ENCODE measurements at regions not wholly inside any gene's neighbourhood (a gene's known extent, or its start where the extent isn't known, plus 50 kb on each side); places are given as distances from the start of the nearest gene placed in this dataset.

DNA sequence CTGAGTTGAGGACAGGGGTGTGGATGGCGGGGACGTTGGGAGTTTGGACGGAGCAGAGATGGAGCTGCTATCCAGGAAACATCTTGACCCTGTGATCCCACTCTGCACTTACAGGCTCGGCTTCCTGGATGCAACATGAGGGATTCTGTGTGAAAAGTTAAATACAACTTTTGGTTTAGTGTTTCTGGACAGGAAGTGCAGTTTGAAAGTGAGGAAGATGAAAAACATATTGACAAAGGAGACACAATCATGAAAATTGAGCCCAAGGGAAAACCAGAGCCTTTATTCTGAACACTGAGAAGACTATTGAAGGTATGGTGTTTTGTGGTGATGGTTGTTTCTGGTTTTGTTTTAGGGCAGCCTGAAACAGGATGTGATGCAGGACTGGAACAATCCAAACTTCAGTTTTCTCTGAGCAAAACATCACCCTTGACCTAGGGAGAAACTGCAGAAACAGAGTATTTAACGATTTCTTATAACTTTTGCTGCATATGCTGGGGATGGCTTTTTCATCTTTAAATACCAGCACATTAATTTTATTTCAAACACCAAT, 76.5 kb upstream of the RFX8 start:
- no peak for DNase-seq (ENCODE audit: low spot score in 2 of 2)
- TF ChIP-seq CTCF (IDR thresholded peaks at IDR 0.05): no peak
- Histone ChIP-seq H3K4me3 (no peak overlapping the region), H3K27ac (peak overlapping the region in 1 of 4 donors; percentile 18), H3K4me1 (peaks cover 0 to 4% (median 2%) of the 10 kb centered on the region in 4 donors), H3K36me3 (no peaks in the 10 kb centered on the region), H3K27me3 (no peaks in the 10 kb centered on the region), H3K9me3 (no peaks in the 10 kb centered on the region)
- 32% methylated on average over 5 of the region's 5 CpGs for WGBS, 2 donors

DNA sequence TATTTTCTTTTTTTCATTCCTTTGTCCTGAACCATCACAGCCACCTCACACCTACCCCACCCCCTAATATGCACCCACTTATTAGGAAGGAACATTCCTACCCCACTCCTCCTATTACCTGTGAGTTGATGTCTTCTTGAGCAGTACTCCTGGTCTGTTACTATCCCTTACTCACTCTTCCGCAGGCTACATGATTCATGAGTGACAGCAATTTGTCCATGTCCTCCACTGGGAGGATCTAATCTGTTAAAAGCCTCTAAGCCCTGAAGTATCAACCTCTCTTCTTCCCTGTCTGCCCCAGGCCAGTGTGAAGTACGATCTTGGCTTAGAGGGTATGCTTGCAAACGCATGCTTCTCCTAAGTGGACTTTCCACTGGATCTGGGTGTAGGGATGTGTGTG, 75.6 kb upstream of the RFX8 start:
- peaks cover 0 to 4% (median 2%) of the 10 kb centered on the region in 4 donors for H3K4me1 ChIP-seq
- DNase-seq (ENCODE audit: low spot score in 2 of 2): no peak
- H3K27ac ChIP-seq: no peak overlapping the region
- no peak for TF ChIP-seq EP300 (IDR thresholded peaks at IDR 0.05)
- TF ChIP-seq POLR2A (IDR thresholded peaks at IDR 0.05): no peak
- no peak for TF ChIP-seq CTCF (IDR thresholded peaks at IDR 0.05)
- H3K27me3 ChIP-seq: no peaks in the 10 kb centered on the region
- H3K9me3 ChIP-seq: no peaks in the 10 kb centered on the region
- WGBS, 2 donors: 84 to 97% methylated on average over 3 of the region's 3 CpGs
- H3K36me3 ChIP-seq: no peaks in the 10 kb centered on the region
- H3K4me3 ChIP-seq: no peak overlapping the region

GRCh38 chr2:101549371-101549770, 74.5 kb upstream of the RFX8 start:
- Histone ChIP-seq H3K36me3 (no peaks in the 10 kb centered on the region), H3K4me3 (no peak overlapping the region), H3K27me3 (no peaks in the 10 kb centered on the region), H3K4me1 (peaks cover 0 to 4% (median 2%) of the 10 kb centered on the region in 4 donors), H3K27ac (no peak overlapping the region), H3K9me3 (no peaks in the 10 kb centered on the region)
- no peak for DNase-seq (ENCODE audit: low spot score in 2 of 2)
- no peak for TF ChIP-seq CTCF (IDR thresholded peaks at IDR 0.05)
- no peak for TF ChIP-seq POLR2A (IDR thresholded peaks at IDR 0.05)
- no peak for TF ChIP-seq EP300 (IDR thresholded peaks at IDR 0.05)
- WGBS, 2 donors: 80 to 84% methylated on average over 1 of the region's 1 CpG

DNA sequence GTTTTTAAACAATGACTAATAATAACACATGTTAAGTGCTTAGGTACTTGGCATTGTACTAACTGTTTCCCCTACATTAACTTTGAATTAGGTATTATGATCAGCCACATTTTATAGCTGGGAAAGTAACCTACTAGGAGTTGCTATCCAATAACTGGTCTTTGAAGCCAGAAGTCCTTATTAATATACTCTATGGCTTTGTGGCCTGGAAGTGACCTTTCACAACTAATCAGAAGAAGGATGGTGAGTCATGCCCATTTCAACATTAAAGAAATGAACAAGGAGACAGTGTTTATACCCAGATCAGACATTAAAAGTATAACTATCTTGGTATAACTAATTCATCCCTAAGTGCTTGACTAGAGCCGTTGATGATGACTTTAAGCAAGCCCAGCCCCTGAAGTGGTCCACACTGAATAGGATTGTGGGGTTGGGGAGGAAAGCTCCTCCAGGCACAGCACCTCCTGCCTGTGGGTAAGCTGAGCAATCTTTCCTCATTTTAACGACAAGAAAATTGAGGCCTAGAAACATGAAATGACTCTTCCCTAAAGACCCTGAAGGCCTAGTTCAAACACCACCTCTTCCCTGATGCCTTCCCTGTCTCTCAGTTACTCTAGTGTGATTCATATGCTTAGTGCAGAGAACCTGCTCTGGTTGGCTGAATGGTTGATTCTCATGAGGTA, 71.6 kb upstream of the RFX8 start:
- Histone ChIP-seq H3K36me3 (no peaks in the 10 kb centered on the region), H3K27ac (no peak overlapping the region), H3K27me3 (no peaks in the 10 kb centered on the region), H3K4me3 (no peak overlapping the region), H3K9me3 (peaks cover 0 to 4% (median 0%) of the 10 kb centered on the region in 4 donors), H3K4me1 (peaks cover 0 to 4% (median 2%) of the 10 kb centered on the region in 4 donors)
- TF ChIP-seq POLR2A (IDR thresholded peaks at IDR 0.05) (no peak), CTCF (IDR thresholded peaks at IDR 0.05) (no peak), EP300 (IDR thresholded peaks at IDR 0.05) (peak in 1 of 2 donors; percentile 14)
- no peak for DNase-seq (ENCODE audit: low spot score in 2 of 2)
- 66 to 68% methylated on average over 2 of the region's 2 CpGs for WGBS, 2 donors

DNA sequence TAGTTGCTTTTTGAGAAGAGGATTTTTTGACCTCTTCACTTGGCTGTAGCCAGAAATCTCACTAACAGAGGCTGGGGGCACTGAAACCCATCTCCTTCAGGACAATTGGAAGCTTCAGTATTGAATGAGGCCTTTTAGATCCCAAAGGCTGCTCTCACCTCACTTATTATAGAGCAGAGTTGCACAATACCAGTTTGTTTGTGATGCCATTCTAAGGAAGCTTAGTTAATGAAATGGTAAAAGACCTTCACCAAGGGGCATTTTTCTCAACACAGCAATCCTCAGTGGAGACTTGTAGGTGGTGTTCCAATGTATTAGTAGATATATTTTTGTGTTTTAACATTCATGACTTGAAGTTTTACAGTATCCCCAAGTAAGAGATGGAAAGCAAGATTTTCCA, 71.0 kb upstream of the RFX8 start:
- DNase-seq (ENCODE audit: low spot score in 2 of 2): no peak
- Histone ChIP-seq H3K27ac (no peak overlapping the region), H3K36me3 (no peaks in the 10 kb centered on the region), H3K27me3 (no peaks in the 10 kb centered on the region), H3K4me3 (no peak overlapping the region), H3K9me3 (peaks cover 0 to 4% (median 0%) of the 10 kb centered on the region in 4 donors), H3K4me1 (no peaks in the 10 kb centered on the region)
- no peak for TF ChIP-seq POLR2A (IDR thresholded peaks at IDR 0.05)
- TF ChIP-seq CTCF (IDR thresholded peaks at IDR 0.05): no peak
- no peak for TF ChIP-seq EP300 (IDR thresholded peaks at IDR 0.05)
